Stromal cell of bone marrow (primary cell): ENCODE measurements at regions not wholly inside any gene's neighbourhood (a gene's known extent, or its start where the extent isn't known, plus 50 kb on each side); places are given as distances from the start of the nearest gene placed in this dataset.

Source experiments
- DNase-seq: peaks from one replicate; pipeline ENCODE4 v3.0.0-alpha.2; 2012; ENCODE audit warnings: low read depth

- no peak for DNase-seq
Measured at GRCh38 chr7:16061011-16061410, 360.3 kb downstream of the CRPPA start.

GRCh38 chr7:16060502-16060901 lies 360.8 kb downstream of the CRPPA start:
- no peak for DNase-seq

GRCh38 chr7:16055263-16055976 lies 365.9 kb downstream of the CRPPA start:
- no peak for DNase-seq

- no peak for DNase-seq
Measured at GRCh38 chr7:16051561-16052255, 365.2 kb upstream of the MEOX2 start.

GRCh38 chr7:16046041-16046440 lies 359.6 kb upstream of the MEOX2 start:
- DNase-seq: no peak

GRCh38 chr7:16045296-16045695 lies 358.8 kb upstream of the MEOX2 start:
- no peak for DNase-seq

GRCh38 chr7:16044645-16045044 lies 358.2 kb upstream of the MEOX2 start:
- no peak for DNase-seq

- no peak for DNase-seq
Measured at GRCh38 chr7:16040346-16040745, 353.9 kb upstream of the MEOX2 start.

- no peak for DNase-seq
Measured at GRCh38 chr7:16038906-16039305, 352.4 kb upstream of the MEOX2 start.

GRCh38 chr7:16035392-16035791 lies 348.9 kb upstream of the MEOX2 start:
- DNase-seq: no peak

GRCh38 chr7:16034866-16035265 lies 348.4 kb upstream of the MEOX2 start:
- DNase-seq: no peak

GRCh38 chr7:16034353-16034752 lies 347.9 kb upstream of the MEOX2 start:
- peak; percentile 36 for DNase-seq

GRCh38 chr7:16033233-16033632 lies 346.8 kb upstream of the MEOX2 start:
- no peak for DNase-seq

- no peak for DNase-seq
Measured at GRCh38 chr7:16028636-16029035, 342.2 kb upstream of the MEOX2 start.

- peak; percentile 84 for DNase-seq
Measured at GRCh38 chr7:16028103-16028502, 341.6 kb upstream of the MEOX2 start.

- DNase-seq: no peak
Measured at GRCh38 chr7:16027396-16027795, 340.9 kb upstream of the MEOX2 start.

GRCh38 chr7:16026253-16027020 lies 340.0 kb upstream of the MEOX2 start:
- peak; percentile 3 for DNase-seq

GRCh38 chr7:16025696-16026095 lies 339.2 kb upstream of the MEOX2 start:
- DNase-seq: no peak

GRCh38 chr7:16023503-16023902 lies 337.0 kb upstream of the MEOX2 start:
- no peak for DNase-seq

GRCh38 chr7:16023046-16023445 lies 336.6 kb upstream of the MEOX2 start:
- no peak for DNase-seq

GRCh38 chr7:16021851-16022250 lies 335.4 kb upstream of the MEOX2 start:
- DNase-seq: no peak

- DNase-seq: peak; percentile 24
Measured at GRCh38 chr7:16015981-16016380, 329.5 kb upstream of the MEOX2 start.

GRCh38 chr7:16014031-16014430 lies 327.5 kb upstream of the MEOX2 start:
- no peak for DNase-seq
